GM23338 (cell line): ENCODE measurements at regions not wholly inside any gene's neighbourhood (a gene's known extent, or its start where the extent isn't known, plus 50 kb on each side); places are given as distances from the start of the nearest gene placed in this dataset.

Experiments used
- ATAC-seq: fragments of 200-7000 bp; cut with Tn5 transposase; 3 replicates; pipeline ENCODE4 v1.9.1; 2020
- DNase-seq: peaks from one replicate; pipeline ENCODE4 v3.0.0-alpha.2; 2015; ENCODE audit warnings: low spot score
- H2AFZ ChIP-seq: fragments of 200-600 bp; sonication (generic); 2 replicates; pipeline ENCODE4 v1.8.0; 2016; ENCODE audit warnings: antibody characterized with exemption, mild to moderate bottlenecking, moderate library complexity
- H3F3A ChIP-seq: fragments of 200-600 bp; sonication (generic); replicated peaks from 2 replicates; pipeline ENCODE4 v1.8.0; 2017; ENCODE audit warnings: antibody characterized with exemption, mixed run types, low read depth
- H3K27ac ChIP-seq: fragments of 200-600 bp; sonication (generic); 2 replicates; pipeline ENCODE4 v1.6.1; 2016; ENCODE audit warnings: low read depth
- H3K27me3 ChIP-seq: fragments of 200-600 bp; sonication (generic); 2 replicates; pipeline ENCODE4 v1.8.0; 2016; ENCODE audit warnings: mild to moderate bottlenecking, mixed run types, moderate library complexity; ENCODE audit not compliant: insufficient read depth
- H3K36me3 ChIP-seq: fragments of 200-600 bp; sonication (generic); 2 replicates; pipeline ENCODE4 v1.8.0; 2016; ENCODE audit warnings: mild to moderate bottlenecking; ENCODE audit not compliant: insufficient read depth
- H3K4me1 ChIP-seq: fragments of 200-600 bp; sonication (generic); 2 replicates; pipeline ENCODE4 v1.8.0; 2016; ENCODE audit warnings: mild to moderate bottlenecking, moderate library complexity; ENCODE audit not compliant: insufficient read depth
- H3K4me2 ChIP-seq: fragments of 200-600 bp; sonication (generic); 2 replicates; pipeline ENCODE4 v1.7.1; 2017; ENCODE audit warnings: mixed run types
- H3K4me3 ChIP-seq: fragments of 200-600 bp; sonication (generic); 2 replicates; pipeline ENCODE4 v1.6.1; 2016; ENCODE audit warnings: mixed run types
- H3K79me2 ChIP-seq: fragments of 200-600 bp; sonication (generic); replicated peaks from 2 replicates; pipeline ENCODE4 v1.8.0; 2017; ENCODE audit warnings: mild to moderate bottlenecking; ENCODE audit not compliant: insufficient read depth
- H3K9me2 ChIP-seq: fragments of 200-600 bp; sonication (generic); 2 replicates; pipeline ENCODE4 v1.8.0; 2017; ENCODE audit not compliant: insufficient read depth
- H4K20me1 ChIP-seq: fragments of 200-600 bp; sonication (generic); replicated peaks from 2 replicates; pipeline ENCODE4 v1.8.0; 2017; ENCODE audit warnings: mild to moderate bottlenecking; ENCODE audit not compliant: insufficient read depth
- H3K27ac Mint-ChIP-seq: 2 replicates; pipeline ENCODE4 v1.8.0; 2020; ENCODE audit warnings: inconsistent platforms, mild to moderate bottlenecking, moderate library complexity, mixed read lengths
- H3K27me3 Mint-ChIP-seq: 3 replicates; pipeline ENCODE4 v1.8.0; 2022; ENCODE audit warnings: low read depth, mild to moderate bottlenecking, moderate library complexity, mixed read lengths, inconsistent platforms; ENCODE audit not compliant: insufficient read depth, poor library complexity
- H3K36me3 Mint-ChIP-seq: 3 replicates; pipeline ENCODE4 v1.8.0; 2021; ENCODE audit warnings: low read depth, mild to moderate bottlenecking, inconsistent platforms, moderate library complexity, mixed read lengths
- H3K4me1 Mint-ChIP-seq: 3 replicates; pipeline ENCODE4 v1.8.0; 2020; ENCODE audit warnings: mild to moderate bottlenecking, inconsistent platforms, mixed read lengths
- H3K4me3 Mint-ChIP-seq: 3 replicates; pipeline ENCODE4 v1.8.0; 2021; ENCODE audit warnings: moderate library complexity, mild to moderate bottlenecking, inconsistent platforms, mixed read lengths
- H3K9me3 Mint-ChIP-seq: 3 replicates; pipeline ENCODE4 v1.8.0; 2020; ENCODE audit warnings: moderate library complexity, mild to moderate bottlenecking, inconsistent platforms, mixed read lengths
- CREB1 ChIP-seq: fragments of 250-450 bp; sonication (Bioruptor Pico); IDR thresholded peaks from 2 replicates; pipeline ENCODE4 v1.5.0; 2020; ENCODE audit warnings: low read depth, mild to moderate bottlenecking, moderate library complexity
- CTCF ChIP-seq, 2 experiments: fragments of 200-600 bp in 1 of 2; sonication (generic) in 1 of 2; conservative IDR thresholded peaks; 2 replicates each; pipeline versions ENCODE4 v1.5.1 to v1.6.1; 2016 to 2017; ENCODE audit warnings: antibody characterized with exemption in 2 of 2, low read depth in 2 of 2, mild to moderate bottlenecking in 2 of 2, moderate library complexity in 1 of 2
- ETS1 ChIP-seq: IDR thresholded peaks from 2 replicates; pipeline ENCODE4 v1.6.1; 2016; ENCODE audit warnings: antibody characterized with exemption
- EZH2phosphoT487 ChIP-seq: fragments of 200-600 bp; sonication (generic); IDR thresholded peaks from one replicate; pipeline ENCODE4 v1.8.1; 2018; ENCODE audit warnings: antibody characterized with exemption; ENCODE audit not compliant: unreplicated experiment
- JUNB ChIP-seq: IDR thresholded peaks from one replicate; pipeline ENCODE4 v1.6.1; 2016; ENCODE audit warnings: antibody characterized with exemption; ENCODE audit not compliant: unreplicated experiment
- NANOG ChIP-seq: IDR thresholded peaks from 2 replicates; pipeline ENCODE4 v1.6.1; 2016; ENCODE audit warnings: antibody characterized with exemption, borderline replicate concordance
- REST ChIP-seq: IDR thresholded peaks from one replicate; pipeline ENCODE4 v1.6.1; 2018; ENCODE audit warnings: antibody characterized with exemption; ENCODE audit not compliant: unreplicated experiment
- STAT1 ChIP-seq: IDR thresholded peaks from one replicate; pipeline ENCODE4 v1.6.1; 2016; ENCODE audit warnings: antibody characterized with exemption; ENCODE audit not compliant: unreplicated experiment
- ZNF331 ChIP-seq: fragments of 250-450 bp; sonication (Bioruptor Pico); IDR thresholded peaks from 2 replicates; pipeline ENCODE4 v1.5.0; 2020; ENCODE audit warnings: low read depth, mild to moderate bottlenecking, moderate library complexity
- ZNF462 ChIP-seq: fragments of 250-450 bp; sonication (Bioruptor Pico); IDR thresholded peaks from 2 replicates; pipeline ENCODE4 v1.5.0; 2020; ENCODE audit warnings: mild to moderate bottlenecking, moderate library complexity

GRCh38 chr2:37775908-37776250 lies 104.4 kb upstream of the CDC42EP3 start:
- no peaks in the 10 kb centered on the region for H3K4me1 ChIP-seq
- Mint-ChIP-seq H3K36me3 (peaks cover 14% of the 10 kb centered on the region), H3K9me3 (peaks cover 26% of the 10 kb centered on the region), H3K4me3 (no peak overlapping the region), H3K4me1 (peaks cover 8% of the 10 kb centered on the region; the same call in 2 of the 3 replicates), H3K27ac (peak overlapping the region; percentile 55; the same call in 1 of the 2 replicates), H3K27me3 (peaks cover 6% of the 10 kb centered on the region)
- H4K20me1 ChIP-seq: no peaks in the 10 kb centered on the region
- H3K4me3 ChIP-seq: no peak overlapping the region
- no peaks in the 10 kb centered on the region for H3F3A ChIP-seq
- H2AFZ ChIP-seq: peak overlapping the region; percentile 47; the same call in 1 of the 2 replicates
- no peak for TF ChIP-seq CTCF (conservative IDR thresholded peaks at IDR 0.05; ENCODE audit: low read depth in 2 of 2)
- TF ChIP-seq NANOG: no peak
- no peak for TF ChIP-seq EZH2phosphoT487
- TF ChIP-seq JUNB: no peak
- TF ChIP-seq ZNF331: no peak
- TF ChIP-seq STAT1: no peak
- TF ChIP-seq REST: no peak
- no peaks in the 10 kb centered on the region for H3K36me3 ChIP-seq
- H3K79me2 ChIP-seq: no peaks in the 10 kb centered on the region
- ATAC-seq (peak; percentile 65), DNase-seq (peak; percentile 6)
- H3K27me3 ChIP-seq: no peaks in the 10 kb centered on the region
- no peak overlapping the region for H3K27ac ChIP-seq
- no peak overlapping the region for H3K4me2 ChIP-seq
- H3K9me2 ChIP-seq: no peaks in the 10 kb centered on the region

GRCh38 chr2:37776487-37776886 lies 105.0 kb upstream of the CDC42EP3 start:
- no peak for ATAC-seq
- Histone ChIP-seq H3K27ac (no peak overlapping the region), H4K20me1 (no peaks in the 10 kb centered on the region), H3K27me3 (no peaks in the 10 kb centered on the region), H2AFZ (no peak overlapping the region), H3K4me3 (no peak overlapping the region), H3K4me1 (no peaks in the 10 kb centered on the region), H3K4me2 (no peak overlapping the region), H3K36me3 (no peaks in the 10 kb centered on the region), H3K79me2 (no peaks in the 10 kb centered on the region), H3K9me2 (no peaks in the 10 kb centered on the region), H3F3A (no peaks in the 10 kb centered on the region)
- Mint-ChIP-seq H3K4me1 (peaks cover 8% of the 10 kb centered on the region; the same call in 2 of the 3 replicates), H3K27me3 (peaks cover 6% of the 10 kb centered on the region), H3K4me3 (no peak overlapping the region), H3K36me3 (peaks cover 14% of the 10 kb centered on the region), H3K27ac (no peak overlapping the region), H3K9me3 (peaks cover 24% of the 10 kb centered on the region)
- DNase-seq: no peak
- no peak for TF ChIP-seq ZNF462 (CRISPR knock-in tag)
- TF ChIP-seq JUNB: no peak
- TF ChIP-seq ETS1: no peak
- TF ChIP-seq CREB1: no peak
